ENCODE measurements at regions not wholly inside any gene's neighbourhood (a gene's known extent, or its start where the extent isn't known, plus 50 kb on each side); places are given as distances from the start of the nearest gene placed in this dataset.

DNA sequence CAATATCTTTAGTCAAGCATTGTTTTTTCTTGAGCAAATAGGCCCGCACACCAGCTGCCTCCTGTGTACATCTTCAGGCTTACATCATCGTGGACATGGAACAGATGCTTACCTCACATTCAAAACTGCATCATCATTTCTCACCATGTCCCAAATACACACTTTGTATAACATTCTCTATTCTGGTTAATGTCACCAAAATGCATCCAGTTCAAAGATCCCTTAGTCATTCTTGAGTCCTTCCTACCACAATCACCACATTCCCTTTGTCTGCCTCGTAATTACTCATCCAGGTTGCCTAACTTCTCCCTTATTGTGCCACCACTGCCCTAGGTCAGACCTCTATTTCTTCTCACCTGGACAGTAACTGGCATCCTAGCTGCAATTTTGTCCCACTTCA lies 373.7 kb upstream of the GALNT5 start:
- TF ChIP-seq, protein P1, sequence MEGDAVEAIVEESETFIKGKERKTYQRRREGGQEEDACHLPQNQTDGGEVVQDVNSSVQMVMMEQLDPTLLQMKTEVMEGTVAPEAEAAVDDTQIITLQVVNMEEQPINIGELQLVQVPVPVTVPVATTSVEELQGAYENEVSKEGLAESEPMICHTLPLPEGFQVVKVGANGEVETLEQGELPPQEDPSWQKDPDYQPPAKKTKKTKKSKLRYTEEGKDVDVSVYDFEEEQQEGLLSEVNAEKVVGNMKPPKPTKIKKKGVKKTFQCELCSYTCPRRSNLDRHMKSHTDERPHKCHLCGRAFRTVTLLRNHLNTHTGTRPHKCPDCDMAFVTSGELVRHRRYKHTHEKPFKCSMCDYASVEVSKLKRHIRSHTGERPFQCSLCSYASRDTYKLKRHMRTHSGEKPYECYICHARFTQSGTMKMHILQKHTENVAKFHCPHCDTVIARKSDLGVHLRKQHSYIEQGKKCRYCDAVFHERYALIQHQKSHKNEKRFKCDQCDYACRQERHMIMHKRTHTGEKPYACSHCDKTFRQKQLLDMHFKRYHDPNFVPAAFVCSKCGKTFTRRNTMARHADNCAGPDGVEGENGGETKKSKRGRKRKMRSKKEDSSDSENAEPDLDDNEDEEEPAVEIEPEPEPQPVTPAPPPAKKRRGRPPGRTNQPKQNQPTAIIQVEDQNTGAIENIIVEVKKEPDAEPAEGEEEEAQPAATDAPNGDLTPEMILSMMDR (IDR thresholded peaks at IDR 0.05), result no peak
- TF ChIP-seq, protein P2, sequence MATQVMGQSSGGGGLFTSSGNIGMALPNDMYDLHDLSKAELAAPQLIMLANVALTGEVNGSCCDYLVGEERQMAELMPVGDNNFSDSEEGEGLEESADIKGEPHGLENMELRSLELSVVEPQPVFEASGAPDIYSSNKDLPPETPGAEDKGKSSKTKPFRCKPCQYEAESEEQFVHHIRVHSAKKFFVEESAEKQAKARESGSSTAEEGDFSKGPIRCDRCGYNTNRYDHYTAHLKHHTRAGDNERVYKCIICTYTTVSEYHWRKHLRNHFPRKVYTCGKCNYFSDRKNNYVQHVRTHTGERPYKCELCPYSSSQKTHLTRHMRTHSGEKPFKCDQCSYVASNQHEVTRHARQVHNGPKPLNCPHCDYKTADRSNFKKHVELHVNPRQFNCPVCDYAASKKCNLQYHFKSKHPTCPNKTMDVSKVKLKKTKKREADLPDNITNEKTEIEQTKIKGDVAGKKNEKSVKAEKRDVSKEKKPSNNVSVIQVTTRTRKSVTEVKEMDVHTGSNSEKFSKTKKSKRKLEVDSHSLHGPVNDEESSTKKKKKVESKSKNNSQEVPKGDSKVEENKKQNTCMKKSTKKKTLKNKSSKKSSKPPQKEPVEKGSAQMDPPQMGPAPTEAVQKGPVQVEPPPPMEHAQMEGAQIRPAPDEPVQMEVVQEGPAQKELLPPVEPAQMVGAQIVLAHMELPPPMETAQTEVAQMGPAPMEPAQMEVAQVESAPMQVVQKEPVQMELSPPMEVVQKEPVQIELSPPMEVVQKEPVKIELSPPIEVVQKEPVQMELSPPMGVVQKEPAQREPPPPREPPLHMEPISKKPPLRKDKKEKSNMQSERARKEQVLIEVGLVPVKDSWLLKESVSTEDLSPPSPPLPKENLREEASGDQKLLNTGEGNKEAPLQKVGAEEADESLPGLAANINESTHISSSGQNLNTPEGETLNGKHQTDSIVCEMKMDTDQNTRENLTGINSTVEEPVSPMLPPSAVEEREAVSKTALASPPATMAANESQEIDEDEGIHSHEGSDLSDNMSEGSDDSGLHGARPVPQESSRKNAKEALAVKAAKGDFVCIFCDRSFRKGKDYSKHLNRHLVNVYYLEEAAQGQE (IDR thresholded peaks at IDR 0.05; ENCODE audit: insufficient read depth in 1 of 2, low read depth in 2 of 2, low read length in 1 of 2), result no peak
